NCI-H774 (cell line): ENCODE measurements at regions not wholly inside any gene's neighbourhood (a gene's known extent, or its start where the extent isn't known, plus 50 kb on each side); places are given as distances from the start of the nearest gene placed in this dataset.
"Not testable (repeated sequence)": the region's sequence is repeated elsewhere in the genome, so short reads cannot be mapped to it uniquely, and the experiment has no call there.

Experiments used
- DNase-seq: peaks from one replicate; lab custom pipeline; 2025; lab: John Stamatoyannopoulos, UW

- no peak for DNase-seq
Measured at GRCh38 chrX:10965174-10965798, 145.8 kb upstream of the HCCS start.

- DNase-seq, result no peak
Measured at GRCh38 chrX:10966057-10966456, 145.1 kb upstream of the HCCS start.

GRCh38 chrX:10971176-10971575 lies 140.0 kb upstream of the HCCS start:
- DNase-seq, result no peak

GRCh38 chrX:10971759-10972158 lies 139.4 kb upstream of the HCCS start:
- DNase-seq, result no peak

- DNase-seq, result no peak
Measured at GRCh38 chrX:10972706-10973105, 138.4 kb upstream of the HCCS start.

GRCh38 chrX:10974920-10975319 lies 136.2 kb upstream of the HCCS start:
- no peak for DNase-seq

GRCh38 chrX:10979956-10980355 lies 131.2 kb upstream of the HCCS start:
- no peak for DNase-seq

GRCh38 chrX:10981506-10981905 lies 129.6 kb upstream of the HCCS start:
- no peak for DNase-seq

GRCh38 chrX:10983526-10983925 lies 127.6 kb upstream of the HCCS start:
- DNase-seq, result no peak

- DNase-seq, result no peak
Measured at GRCh38 chrX:10984213-10984612, 126.9 kb upstream of the HCCS start.

- DNase-seq, result no peak
Measured at GRCh38 chrX:10986616-10987015, 124.5 kb upstream of the HCCS start.

- DNase-seq, result no peak
Measured at GRCh38 chrX:10988653-10989052, 122.5 kb upstream of the HCCS start.

GRCh38 chrX:10989386-10989785 lies 121.7 kb upstream of the HCCS start:
- DNase-seq, result no peak

- DNase-seq, result no peak
Measured at GRCh38 chrX:10990418-10990817, 120.7 kb upstream of the HCCS start.

- no peak for DNase-seq
Measured at GRCh38 chrX:10990976-10991375, 120.2 kb upstream of the HCCS start.

GRCh38 chrX:10992110-10992509 lies 119.0 kb upstream of the HCCS start:
- no peak for DNase-seq

- not testable (repeated sequence) for DNase-seq
Measured at GRCh38 chrX:11007076-11007475, 104.1 kb upstream of the HCCS start.

- DNase-seq, result no peak
Measured at GRCh38 chrX:11010476-11010875, 100.7 kb upstream of the HCCS start.

GRCh38 chrX:11016728-11017127 lies 94.4 kb upstream of the HCCS start:
- DNase-seq, result no peak

GRCh38 chrX:11022588-11022987 lies 88.5 kb upstream of the HCCS start:
- DNase-seq, result not testable (repeated sequence)

GRCh38 chrX:11039926-11040325 lies 71.2 kb upstream of the HCCS start:
- DNase-seq, result no peak

GRCh38 chrX:11040405-11040804 lies 70.7 kb upstream of the HCCS start:
- no peak for DNase-seq

- DNase-seq, result no peak
Measured at GRCh38 chrX:11040996-11041395, 70.1 kb upstream of the HCCS start.

- DNase-seq, result no peak
Measured at GRCh38 chrX:11050013-11050412, 61.1 kb upstream of the HCCS start.

GRCh38 chrX:11053351-11053750 lies 57.8 kb upstream of the HCCS start:
- no peak for DNase-seq
